ENCODE measurements at regions not wholly inside any gene's neighbourhood (a gene's known extent, or its start where the extent isn't known, plus 50 kb on each side); places are given as distances from the start of the nearest gene placed in this dataset.

- DNase-seq: peak; percentile 47
Measured at GRCh38 chr10:77710081-77710551, 72.5 kb upstream of the KCNMA1 start.

DNA sequence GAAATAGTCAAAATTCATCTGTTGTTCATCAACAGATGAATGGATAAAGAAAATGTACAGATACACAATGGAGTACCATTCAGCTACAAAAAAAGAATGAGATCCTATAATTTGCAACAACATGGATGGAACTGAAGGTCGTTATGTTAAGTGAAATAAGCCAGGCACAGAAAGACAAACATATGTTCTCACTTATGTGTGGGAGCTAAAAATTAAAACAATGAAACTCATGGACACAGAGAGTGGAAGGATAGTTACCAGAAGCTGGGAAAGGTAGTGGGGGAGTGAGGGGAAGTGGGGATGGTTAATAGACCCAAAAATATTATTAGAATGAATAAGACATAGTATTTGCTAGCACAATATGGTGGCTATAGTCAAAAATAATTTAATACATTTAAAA is 70.0 kb upstream of the KCNMA1 start:
- no peak for DNase-seq

DNA sequence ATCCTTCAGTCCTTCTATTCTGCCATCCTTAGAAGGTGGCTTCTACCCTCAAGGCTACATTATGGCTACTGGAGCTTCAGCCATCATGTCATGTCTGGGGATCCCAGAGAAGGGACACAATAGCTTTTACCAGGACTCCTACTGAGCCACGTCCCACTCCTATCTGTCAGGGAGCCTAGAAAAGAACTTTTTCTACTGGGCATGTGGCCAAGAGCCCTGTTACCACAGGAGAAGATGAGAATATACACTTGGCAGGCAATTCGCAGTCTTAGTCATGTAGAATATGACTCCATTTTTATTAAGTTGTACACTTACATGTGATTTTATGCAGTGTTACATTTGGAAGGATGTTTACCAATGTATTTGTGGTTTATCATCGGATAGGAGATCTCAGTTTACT is 64.6 kb upstream of the KCNMA1 start:
- peak; percentile 56 for DNase-seq

- DNase-seq: no peak
Measured at GRCh38 chr10:77700086-77700485, 62.5 kb upstream of the KCNMA1 start.

DNA sequence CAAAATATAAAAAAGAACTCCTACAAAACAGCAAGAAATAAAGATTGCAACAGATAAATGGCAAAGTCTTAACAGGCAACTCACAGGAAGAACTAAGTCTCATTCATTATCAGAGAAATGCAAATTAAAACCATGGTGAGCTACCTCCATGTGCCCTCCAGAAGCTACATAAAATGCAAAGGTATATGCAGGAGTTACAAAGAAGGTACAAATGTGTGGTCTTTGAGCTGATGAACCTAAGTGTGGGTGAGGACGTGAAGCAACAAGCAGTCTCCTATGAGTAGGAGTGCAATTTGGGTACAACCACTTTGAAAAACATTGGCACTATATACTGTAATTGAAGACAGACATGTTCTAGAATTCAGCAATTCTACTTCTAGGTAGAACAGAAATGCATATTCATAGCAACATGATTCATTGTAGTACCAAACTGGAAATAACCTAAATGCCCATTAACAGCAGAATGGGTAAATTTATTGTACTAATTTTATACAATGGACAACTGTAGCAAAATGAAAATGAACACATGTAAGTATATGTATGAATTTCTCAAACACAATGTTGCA is 61.6 kb upstream of the KCNMA1 start:
- DNase-seq: no peak

DNA sequence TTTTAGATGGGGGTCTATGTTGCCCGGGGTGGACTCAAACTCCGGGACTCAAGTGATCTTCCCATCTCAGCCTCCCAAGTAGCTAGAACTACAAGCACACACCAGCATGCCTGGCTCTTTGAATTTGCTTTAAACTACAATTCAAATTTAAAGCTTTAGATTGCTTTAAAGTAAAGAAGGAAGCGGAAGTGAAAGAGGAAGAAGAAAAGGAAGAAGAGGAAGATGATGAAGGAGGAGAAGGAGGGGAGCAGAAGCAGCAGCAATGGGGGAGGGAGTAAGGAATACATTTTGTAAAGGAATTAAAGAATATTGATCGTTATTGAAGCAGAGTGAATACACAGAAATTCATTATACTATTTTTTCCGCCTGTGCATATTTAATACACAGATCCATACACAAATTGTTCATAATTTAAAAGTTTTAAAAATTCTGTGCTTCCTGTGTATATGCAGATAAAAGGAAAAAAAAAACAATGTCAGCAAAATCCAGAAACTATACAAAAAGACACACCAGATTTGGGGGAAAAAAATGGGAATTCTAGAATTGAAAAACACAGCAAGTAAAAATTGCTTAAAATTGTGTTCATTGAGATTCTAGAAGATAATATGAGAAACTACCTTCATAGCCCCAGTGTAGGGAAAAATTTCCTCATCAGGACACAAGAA is 60.8 kb upstream of the KCNMA1 start:
- no peak for DNase-seq

DNA sequence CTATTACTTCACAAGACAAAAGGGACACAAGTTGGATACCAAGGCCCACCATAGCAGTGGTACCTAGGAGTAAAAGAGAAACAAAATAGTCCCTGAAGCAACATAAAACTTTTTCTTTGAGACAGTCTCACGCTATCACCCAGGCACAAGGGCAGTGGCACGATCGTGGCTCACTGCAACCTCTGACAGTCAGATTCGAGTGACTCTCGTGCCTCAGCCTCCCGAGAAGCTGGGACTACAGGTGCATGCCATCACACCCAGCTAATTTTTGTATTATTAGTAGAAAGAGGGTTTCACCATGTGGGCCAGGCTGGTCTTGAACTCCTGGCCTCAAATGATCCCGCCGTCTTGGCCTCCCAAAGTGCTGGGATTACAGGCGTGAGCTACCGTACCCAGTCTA is 59.0 kb upstream of the KCNMA1 start:
- DNase-seq: no peak

DNA sequence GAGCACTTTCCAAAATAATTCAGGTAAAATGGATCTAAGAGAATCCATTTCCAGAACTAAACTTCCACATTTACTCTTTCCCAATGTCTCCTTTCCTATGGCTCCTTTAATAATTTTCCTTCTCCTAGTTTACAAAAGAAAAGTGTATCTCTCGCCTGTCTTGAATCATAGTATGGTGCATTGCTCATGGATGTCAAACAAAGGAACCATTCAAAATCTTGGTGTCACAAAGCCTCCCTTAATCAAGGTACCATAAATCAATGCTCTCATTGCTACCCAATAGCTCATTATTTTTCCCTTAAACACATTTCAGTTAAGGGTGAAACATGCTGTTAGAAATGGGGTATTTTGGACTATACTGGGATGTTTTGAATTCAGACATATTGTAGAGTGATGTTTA is 57.6 kb upstream of the KCNMA1 start:
- no peak for DNase-seq

DNA sequence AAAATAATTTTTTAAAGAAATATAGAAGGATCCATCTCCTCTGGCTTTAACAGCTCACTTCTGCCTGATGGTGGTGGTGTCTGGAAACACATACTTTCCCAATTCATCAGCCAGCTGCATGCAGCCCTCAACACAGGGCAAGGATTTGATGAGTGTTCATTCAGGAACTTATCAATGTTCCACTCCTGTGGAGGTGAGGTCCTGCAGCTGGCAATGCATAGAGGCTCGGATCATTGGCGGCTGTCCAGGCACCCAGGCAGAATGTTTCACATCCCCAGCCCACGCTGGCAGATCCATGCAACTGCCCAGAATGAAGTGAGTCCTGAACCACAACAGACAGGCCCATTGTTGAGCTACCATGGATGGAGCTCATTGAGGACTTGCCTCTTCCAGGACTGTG is 55.2 kb upstream of the KCNMA1 start:
- peak; percentile 67 for DNase-seq

DNA sequence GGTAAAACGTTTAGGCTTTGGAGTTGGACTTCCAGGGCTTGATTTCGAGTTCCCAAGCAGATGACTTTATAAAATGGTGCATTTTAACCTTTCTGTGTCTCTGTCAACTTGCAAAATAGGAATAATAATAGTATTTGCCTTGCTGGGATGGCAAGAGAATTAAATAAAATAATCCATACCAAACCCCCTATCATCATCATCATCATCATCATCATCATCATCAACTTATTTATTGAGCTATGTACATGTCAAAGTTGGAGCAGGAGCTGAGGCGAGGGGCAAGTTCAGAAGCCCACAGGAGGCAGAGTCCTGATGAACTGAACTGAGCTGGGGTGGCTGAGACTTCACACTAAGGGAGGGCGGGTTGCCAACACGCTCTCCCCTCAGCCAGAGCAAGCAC is 51.7 kb upstream of the KCNMA1 start:
- DNase-seq: peak; percentile 49

DNA sequence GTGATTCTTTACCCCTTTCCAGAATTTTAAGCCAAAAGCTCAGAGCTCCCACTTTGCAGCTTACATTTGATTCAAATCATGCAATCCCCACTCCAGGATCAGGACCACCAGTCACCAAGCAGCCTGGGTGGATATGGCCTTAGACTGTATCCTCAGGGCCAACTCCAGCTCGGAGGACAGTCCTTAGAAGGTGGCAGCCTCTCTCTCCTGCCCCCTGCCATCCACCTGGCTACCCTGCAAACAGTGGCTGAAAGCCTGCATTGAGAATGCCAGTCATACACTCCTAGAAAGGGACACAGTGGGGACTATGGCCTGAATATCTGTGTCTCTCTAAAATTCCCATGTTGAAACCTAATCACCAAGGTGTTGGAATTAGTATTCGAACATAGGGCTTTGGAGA is 50.0 kb upstream of the KCNMA1 start:
- peak; percentile 28 for DNase-seq

Measured in NCI-H345 (cell line).